ENCODE measurements at regions not wholly inside any gene's neighbourhood (a gene's known extent, or its start where the extent isn't known, plus 50 kb on each side); places are given as distances from the start of the nearest gene placed in this dataset.

- TF ChIP-seq, protein P1, sequence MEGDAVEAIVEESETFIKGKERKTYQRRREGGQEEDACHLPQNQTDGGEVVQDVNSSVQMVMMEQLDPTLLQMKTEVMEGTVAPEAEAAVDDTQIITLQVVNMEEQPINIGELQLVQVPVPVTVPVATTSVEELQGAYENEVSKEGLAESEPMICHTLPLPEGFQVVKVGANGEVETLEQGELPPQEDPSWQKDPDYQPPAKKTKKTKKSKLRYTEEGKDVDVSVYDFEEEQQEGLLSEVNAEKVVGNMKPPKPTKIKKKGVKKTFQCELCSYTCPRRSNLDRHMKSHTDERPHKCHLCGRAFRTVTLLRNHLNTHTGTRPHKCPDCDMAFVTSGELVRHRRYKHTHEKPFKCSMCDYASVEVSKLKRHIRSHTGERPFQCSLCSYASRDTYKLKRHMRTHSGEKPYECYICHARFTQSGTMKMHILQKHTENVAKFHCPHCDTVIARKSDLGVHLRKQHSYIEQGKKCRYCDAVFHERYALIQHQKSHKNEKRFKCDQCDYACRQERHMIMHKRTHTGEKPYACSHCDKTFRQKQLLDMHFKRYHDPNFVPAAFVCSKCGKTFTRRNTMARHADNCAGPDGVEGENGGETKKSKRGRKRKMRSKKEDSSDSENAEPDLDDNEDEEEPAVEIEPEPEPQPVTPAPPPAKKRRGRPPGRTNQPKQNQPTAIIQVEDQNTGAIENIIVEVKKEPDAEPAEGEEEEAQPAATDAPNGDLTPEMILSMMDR (IDR thresholded peaks at IDR 0.05; ENCODE audit: extremely low read depth, insufficient read depth, missing control alignments), result no peak
- no peak for DNase-seq (ENCODE audit: low spot score)
- in situ Hi-C loops (cut with MboI; ENCODE audit: low pct_unique_long_range_greater_than_20kb, low sequenced_read_pairs, unreplicated experiment), result no loop called here
Measured at GRCh38 chr3:173191611-173192010, 50.6 kb upstream of the SPATA16 start.
